Activated CD8-positive, alpha-beta memory T cell treated with anti-CD3 and anti-CD28 coated beads for 1 hour (primary cell): ENCODE measurements at regions not wholly inside any gene's neighbourhood (a gene's known extent, or its start where the extent isn't known, plus 50 kb on each side); places are given as distances from the start of the nearest gene placed in this dataset.
"Not testable (repeated sequence)": the region's sequence is repeated elsewhere in the genome, so short reads cannot be mapped to it uniquely, and the experiment has no call there.

ENCODE experiments used
- DNase-seq, 2 donors: peaks; one replicate each; pipeline ENCODE4 v3.0.0-alpha.2; 2020; ENCODE audit warnings: low read depth in 1 of 2; ENCODE audit errors: extremely low read depth in 1 of 2

DNA sequence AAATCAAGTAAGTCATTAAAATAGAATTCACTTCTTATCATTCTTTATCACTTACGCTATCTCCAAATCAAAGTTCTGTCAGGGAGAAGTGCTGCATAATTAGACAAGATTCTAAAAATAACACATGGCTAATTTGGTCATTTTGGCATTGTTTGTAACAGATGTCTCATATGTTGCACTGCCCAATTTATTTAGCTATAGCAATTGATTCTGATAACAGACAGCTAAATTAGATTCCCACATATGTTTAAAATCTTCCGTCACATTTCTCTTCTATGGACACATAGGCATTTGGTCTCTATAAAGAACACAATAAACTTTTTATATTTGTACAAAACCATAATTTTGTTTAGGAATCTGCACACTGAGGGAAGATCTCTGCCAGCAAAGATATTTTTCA, 644.5 kb upstream of the VRK2 start:
- DNase-seq = no peak

DNA sequence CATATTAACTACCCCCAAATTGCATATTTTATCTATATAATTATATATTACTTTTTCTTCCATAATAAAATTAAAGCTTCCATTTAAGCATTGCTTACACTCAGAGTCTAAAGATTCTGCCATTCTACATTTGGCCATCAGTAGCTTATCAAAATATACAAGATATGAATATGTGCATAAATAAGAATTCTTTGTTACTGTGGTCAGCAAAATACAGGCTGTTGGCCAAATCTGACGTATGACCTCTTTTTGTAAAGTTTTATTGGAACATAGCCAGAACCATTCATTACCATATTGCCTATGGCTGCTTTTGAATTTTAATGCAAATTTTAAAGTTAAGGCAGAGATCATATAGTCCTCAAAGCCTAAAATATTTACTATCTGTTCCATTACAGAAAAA, 643.9 kb upstream of the VRK2 start:
- no peak for DNase-seq

DNA sequence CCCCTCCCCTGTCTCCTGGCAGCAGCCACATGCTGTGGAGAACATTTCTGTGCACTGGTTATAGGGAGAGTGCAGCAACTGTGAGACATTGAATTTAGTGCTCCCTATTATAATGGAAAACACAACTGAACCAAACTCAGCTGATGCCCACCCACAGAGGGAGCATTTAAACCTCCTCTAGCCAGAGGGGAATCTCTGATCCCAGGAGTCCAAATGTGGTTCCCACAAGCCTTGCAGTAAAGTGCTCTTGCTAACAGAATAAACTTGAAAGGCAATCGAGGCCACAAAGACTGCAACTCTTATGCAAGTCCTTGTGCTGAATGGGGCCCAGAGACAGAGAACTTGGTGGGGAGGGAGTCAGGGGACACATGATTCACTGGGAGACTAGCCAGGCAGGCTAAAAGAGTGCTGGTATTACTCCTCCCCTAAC, 638.8 kb upstream of the VRK2 start:
- no peak for DNase-seq

DNA sequence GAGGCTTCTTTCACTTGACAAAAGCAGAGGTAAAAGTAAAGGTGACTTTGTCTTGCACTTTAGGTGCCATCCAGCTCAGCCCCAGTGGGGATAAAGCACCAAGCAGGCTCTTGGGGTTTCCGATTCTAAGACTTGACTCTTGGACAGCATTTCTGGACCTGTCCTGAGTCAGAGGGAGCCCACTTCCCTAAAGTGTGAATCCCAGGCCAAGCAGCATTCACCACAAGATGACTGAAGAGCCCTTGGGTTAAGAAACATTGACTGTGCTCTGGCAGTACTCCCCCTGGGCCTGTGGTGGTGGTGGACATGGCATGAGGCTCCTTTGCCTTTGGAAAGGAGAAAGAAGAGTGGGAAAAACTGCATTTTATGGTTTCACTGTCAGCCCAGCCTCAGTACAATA, 638.0 kb upstream of the VRK2 start:
- DNase-seq = no peak

DNA sequence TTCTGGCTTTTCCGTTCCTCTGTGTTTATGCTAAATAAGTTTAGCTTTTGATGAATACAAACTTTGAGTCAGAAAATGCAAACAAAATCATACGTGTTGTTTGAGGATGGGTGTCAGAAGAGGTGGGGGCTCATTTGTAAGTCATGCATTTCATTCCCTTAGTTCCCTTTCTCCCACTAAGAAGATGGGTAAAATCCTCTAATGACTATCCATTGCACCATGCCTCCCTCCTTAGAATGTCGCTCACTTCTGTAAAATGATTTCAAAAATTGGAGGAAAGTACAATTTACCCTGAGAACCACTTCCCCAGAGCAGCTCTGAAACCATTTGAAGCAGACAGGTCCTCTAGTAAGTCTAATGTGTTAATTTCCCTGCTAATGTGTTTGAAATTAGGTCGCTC, 629.6 kb upstream of the VRK2 start:
- DNase-seq = no peak

DNA sequence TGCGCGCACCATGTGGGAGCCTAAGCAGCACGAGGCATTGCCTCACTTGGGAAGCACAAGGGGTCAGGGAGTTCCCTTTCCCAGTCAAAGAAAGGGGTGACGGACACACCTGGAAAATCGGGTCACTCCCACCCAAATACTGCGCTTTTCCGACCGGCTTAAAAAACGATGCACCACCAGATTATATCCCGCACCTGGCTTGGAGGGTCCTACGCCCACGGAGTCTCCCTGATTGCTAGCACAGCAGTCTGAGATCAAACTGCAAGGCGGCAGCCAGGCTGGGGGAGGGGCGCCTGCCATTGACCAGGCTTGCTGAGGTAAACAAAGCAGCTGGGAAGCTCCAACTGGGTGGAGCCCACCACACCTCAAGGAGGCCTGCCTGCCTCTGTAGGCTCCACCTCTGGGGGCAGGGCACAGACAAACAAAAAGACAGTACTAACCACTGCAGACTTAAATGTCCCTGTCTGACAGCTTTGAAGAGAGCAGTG, 627.7 kb upstream of the VRK2 start:
- DNase-seq = not testable (repeated sequence)

DNA sequence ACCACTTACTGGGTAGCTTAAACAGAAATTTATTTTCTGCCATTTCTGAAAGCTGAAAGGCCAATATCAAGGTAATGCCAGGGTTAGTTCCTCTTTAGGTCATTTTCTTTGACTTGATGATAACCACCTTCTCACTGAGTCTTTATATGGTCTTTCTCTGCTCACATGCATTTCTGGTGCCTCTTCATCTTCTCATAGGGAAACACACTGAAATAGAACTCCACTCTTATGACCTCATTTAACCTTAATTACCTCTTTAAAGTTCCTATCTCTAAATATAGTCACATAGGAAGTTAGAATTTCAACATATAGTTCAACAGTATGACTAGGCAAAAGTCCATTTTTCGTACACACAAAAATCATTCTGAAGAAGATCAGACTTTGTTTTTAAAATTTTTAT, 616.8 kb upstream of the VRK2 start:
- no peak for DNase-seq

DNA sequence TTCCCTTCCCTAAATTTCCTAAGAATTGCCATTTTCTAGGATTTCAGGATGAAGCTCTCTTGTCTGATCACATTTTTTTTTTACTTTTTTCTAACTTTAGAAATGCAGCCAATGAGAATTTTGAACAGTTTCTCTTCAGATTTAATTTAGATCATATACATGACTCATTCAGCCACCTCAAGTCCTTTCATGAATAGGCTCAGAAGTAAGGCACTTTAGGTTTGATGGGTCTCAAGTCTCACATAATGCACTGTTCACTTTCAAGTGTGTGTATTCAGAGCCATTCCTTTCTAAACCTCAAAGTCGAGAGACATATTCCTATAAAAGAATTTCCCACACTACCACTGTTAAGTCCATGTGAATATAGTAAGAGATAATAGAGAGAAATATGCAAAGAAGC, 614.1 kb upstream of the VRK2 start:
- DNase-seq = no peak

DNA sequence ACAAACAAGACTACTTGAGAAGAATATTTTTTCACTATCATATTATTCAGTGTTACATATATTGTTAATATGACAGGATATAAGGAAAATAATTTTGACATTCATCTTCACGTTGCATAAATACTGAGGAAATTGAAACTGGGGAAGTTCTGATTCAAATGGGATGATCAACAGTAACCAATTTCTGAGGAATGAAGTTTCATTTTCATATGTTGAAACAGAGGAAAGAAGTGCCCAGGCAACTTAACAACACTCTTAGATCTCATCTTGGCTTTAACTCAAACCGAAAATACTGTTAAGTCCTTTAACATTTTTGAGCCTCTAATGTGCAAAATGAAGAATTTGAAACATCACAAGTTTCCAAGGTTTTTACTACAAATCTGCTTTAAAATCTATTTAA, 612.2 kb upstream of the VRK2 start:
- DNase-seq = no peak

DNA sequence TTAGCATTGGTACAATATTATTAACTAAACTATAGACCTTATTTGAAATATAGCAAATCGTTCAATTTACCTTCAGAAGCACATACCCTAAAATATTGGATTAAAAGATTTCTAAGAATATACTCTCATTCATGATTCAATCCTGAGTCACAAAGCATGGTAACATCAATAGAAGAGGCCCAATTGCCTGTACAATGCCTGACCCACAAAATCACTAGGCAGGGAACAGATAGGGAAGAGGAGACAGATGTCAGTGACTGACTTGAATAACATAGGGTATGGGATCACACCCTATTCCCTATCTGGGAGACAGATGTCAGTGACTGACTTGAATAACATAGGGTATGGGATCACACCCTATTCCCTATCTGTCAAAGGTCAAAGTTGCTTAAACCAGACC, 611.6 kb upstream of the VRK2 start:
- no peak for DNase-seq

DNA sequence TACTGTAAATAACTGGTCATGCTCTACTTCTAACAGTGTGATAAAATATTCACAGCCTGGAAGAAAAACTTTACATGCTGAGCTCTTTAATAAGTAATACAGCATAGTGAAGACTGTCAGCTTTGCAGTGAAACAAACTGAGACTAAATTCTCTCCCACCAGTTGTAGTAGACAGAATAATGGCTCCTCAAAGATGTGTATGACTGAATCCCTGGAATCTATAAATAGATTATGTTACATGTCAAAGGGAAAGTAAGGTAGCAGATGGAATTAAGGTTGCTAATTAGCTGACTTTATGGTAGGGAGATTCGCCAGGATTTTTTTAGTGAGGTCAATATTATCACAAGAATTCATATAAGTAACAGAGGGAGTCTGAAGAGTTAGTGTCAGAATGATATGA, 609.5 kb upstream of the VRK2 start:
- DNase-seq = no peak

DNA sequence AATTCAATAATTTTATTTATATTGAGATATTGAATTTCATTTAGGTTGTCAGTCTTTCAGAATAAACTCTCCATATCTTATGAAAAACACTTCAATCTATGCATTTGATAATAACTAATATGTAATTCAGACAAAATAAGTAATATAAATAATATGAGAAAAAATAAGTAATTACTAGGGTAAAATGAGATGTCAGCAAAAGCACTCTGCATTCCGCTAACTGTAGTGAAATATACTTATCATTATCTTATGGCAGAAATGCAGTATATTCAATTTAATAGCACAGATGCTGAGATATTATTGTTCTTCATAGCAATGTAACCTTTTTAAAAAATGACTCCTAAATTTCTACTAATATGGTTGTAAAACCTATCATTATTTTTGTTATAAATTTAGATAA, 606.2 kb upstream of the VRK2 start:
- DNase-seq = no peak

DNA sequence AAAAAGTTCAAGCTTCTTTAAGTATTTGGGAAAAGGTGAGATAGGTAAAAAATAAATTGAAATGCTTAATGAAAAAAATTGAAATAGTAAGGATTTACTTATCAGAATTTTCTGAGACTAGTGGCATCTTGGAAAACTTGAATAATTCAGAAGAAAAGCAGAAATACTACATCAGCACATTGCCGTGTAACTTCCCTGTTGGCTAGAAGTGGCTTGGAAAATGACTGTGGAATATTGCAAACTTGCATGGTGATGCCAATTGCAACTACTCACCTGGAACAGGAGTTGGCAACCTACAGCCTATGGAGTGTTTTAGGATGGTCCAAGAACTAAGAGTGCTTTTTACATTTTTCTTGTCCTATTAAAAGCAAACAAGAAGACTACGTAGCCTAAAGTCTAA, 603.5 kb upstream of the VRK2 start:
- no peak for DNase-seq

DNA sequence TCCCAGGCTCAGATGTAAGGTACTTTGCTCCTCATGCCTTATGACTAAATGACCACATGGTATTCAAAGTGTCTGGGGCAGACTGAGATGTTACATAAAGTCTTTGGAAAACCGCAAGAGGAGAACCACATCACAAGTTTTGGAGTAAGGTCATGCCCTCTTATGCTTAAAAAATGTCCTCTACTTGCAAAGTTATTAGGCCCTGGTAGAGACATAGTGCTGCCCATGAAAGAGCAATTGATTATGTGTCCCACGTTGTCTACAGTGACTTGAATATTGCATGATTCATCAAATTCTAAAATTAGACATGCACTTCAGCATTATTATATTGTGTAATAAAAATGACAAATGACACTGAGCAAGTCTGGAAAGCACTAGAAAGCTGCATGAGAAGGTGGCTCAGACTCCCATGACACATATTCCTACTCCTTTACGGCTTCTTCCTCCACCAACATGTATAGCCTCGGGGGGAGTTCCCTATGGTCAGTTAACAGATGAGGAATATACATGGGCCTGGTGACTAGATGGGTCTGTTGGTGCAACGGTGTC, 602.6 kb upstream of the VRK2 start:
- no peak for DNase-seq

DNA sequence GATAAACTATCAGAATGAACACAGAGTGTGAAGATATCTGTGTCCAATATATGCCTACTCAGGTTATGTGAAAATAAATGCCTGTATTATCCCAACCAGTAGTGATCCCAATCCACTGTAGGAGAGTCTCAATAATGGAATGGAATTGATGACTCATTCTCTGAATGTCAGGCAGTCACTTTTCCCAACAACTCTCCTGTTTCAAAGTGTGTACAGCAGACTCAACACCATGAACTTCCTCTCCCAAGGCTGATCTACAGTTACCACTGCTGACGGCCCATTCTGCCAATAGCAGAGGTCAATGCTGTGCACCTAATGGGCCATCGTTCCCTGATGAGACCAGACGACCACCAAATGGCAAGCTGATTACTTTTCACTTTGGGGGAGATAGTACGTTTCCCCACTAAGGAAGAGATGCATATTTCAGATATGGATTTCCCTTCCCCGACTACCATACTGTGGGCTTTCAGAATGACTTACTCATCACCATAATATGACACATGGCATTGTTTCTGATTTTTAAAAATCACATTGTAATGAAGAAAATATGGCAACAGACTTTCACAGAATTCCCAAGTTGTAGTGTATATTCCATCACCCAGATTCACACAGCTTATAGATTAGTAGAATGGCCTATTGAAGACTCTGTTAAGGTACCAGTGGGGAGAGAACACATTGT, 601.7 kb upstream of the VRK2 start:
- DNase-seq = no peak

DNA sequence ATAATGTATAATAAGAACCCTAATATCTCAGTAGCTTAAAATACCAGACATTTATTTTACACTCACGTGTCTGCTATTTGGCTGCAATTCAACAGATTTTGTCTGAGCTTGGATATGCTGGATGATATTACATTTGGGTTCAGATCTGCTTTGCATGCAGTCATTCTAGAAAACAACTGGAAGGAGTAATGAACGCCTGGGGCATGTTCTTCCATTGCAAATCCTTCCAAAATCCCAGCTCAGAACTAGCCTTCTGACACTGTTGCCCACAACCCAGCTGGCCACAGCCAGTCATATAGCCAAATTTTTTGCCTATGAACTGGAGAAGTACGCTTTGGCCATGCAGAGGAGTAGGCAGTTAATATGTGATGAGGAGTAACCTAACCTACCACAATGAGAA, 597.8 kb upstream of the VRK2 start:
- DNase-seq = no peak

DNA sequence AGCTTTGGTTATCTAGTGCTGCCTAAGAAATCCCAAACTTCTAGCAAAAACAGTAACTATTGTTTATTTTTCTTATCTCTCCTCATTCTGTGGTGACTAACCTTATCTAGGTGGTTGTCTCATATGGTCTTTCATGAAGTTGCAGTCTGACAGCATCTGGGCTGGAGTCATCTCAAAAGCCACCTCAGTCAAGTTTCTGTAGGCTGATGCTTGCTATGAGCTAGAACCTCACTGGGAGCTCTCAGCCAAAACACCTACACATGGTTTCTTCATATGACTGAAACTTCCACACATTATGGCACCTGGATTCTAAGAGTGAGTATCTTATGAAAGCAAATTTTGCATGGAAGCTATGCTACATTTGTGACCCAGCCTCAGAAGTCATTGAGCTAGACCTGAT, 596.4 kb upstream of the VRK2 start:
- no peak for DNase-seq

DNA sequence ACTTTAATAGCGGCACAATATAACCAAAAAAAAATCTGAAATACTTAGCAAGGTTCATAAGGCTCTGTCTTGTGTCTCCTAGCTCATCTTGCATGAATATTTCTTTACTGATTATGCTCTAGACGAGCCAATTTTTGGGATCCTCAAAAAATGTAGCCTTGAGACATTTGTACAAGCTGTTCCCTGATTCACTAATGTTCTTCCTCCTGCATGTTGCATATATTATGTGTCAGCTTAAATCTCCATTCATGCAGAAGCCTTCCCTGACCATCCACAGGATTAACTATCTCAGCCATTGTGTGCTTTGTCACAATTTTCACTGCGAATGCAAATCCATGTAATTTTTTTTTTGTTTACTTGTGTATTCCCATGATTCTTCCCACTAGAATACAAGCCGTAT, 594.0 kb upstream of the VRK2 start:
- no peak for DNase-seq

DNA sequence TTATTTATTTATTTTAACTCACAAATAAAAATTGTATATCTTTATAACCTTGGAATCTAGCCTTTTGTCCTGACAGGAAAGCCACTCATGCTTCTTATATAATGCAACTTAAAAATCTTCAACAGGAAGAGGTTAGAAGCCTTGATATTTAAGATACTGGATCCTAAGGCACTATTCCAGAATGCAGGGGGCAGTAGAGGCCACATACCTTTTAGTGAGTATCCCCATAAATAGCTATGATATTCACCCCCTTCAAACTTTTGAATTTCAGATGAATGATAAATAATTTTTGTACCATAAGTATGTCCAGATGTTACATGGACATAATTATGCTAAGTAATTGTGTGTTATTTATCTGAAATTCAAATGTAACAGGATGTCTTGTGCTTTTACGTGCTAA, 592.7 kb upstream of the VRK2 start:
- DNase-seq = no peak

DNA sequence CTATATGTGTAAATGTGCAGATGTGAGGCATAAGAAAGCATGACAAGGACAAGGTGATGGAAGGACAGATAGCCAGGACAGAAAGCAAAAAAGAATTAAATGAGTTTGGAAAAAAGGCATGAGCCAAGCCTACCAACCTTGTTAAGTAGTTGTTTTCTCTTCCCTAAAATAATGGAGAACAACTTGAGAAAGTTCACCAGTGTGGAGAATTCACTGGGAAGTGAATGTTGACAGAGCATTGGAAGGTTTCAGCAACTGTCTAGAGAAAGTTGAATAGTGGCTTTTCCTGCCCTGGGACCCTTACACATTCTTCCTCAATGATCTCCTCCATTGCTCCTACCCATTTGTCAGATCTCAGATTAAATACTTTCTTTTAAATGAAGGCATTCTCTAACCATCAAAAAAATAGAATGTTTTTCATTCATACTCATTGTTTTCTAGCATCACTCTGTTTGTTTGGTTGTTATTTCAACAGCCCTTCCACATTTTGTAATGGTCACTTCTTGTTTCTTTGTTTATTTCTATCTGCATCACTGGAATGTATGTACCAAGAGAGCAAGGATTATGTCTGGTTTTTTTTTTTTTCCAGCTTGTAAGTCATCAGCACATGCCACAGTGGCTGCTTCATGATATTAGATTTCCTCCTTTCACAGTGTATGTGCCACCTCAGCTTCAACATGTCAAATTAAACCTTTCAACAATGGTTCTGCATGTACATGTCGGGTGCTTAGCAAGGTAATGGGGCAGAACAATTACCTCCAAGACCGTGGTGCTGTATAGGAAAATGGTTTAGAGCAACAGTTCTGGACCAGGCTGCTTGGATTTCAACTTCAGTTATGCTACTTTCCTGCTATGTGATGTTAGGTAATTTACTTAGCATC, 586.0 kb upstream of the VRK2 start:
- DNase-seq = no peak

DNA sequence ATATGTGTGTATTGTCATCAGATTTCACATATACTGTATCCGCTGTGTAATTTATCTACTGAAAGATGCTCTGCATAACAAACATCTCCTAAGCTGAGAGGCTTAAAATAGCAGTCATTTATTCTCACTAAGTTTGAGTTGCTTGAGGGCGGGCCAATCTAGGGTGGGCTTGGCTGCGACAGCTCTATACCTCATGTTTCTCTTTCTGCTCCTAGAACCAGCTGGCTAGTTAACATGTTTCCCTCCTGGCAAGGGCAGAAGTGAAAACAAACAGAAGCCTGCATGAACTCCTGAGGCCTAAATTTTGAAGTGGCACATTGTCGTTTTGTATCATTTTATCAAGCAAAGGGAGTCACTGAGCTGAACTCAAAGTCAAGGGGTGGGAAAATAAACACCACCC, 585.0 kb upstream of the VRK2 start:
- DNase-seq = no peak

DNA sequence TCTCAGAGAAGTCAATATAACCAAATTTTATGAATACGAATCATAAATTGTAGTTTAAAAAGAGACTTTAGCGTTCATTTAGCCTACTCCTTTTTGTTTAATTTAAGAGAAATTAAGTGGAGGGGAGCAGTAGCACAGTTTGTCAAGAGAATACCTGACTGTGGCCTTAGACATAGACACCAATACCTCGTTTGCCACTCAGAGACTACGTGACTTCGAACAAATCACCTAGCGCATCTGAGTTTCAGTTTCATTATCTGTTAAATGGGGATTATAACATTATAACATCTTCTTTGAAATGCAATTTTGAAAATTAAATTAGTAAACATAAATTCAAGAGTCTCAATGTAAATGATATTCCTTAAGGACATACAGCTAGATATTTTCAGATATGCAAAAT, 581.5 kb upstream of the VRK2 start:
- no peak for DNase-seq
